GM23248 (cell line): ENCODE measurements at regions not wholly inside any gene's neighbourhood (a gene's known extent, or its start where the extent isn't known, plus 50 kb on each side); places are given as distances from the start of the nearest gene placed in this dataset.

Source experiments
- DNase-seq: peaks from one replicate; pipeline ENCODE4 v3.0.0-alpha.2; 2015
- H2AFZ ChIP-seq: fragments of 200-600 bp; sonication (generic); 2 replicates; pipeline ENCODE4 v1.6.1; 2016; ENCODE audit warnings: antibody characterized with exemption
- H3F3A ChIP-seq: fragments of 200-600 bp; sonication (generic); 2 replicates; pipeline ENCODE4 v1.6.1; 2016; ENCODE audit warnings: mild to moderate bottlenecking, antibody characterized with exemption, mixed run types; ENCODE audit not compliant: insufficient read depth
- H3K27ac ChIP-seq: fragments of 200-600 bp; sonication (generic); 2 replicates; pipeline ENCODE4 v1.5.1; 2016; ENCODE audit warnings: mild to moderate bottlenecking
- H3K27me3 ChIP-seq: fragments of 200-600 bp; sonication (generic); replicated peaks from 2 replicates; pipeline ENCODE4 v1.6.1; 2016; ENCODE audit warnings: mild to moderate bottlenecking; ENCODE audit not compliant: insufficient read depth
- H3K36me3 ChIP-seq: fragments of 200-600 bp; sonication (generic); 2 replicates; pipeline ENCODE4 v1.6.1; 2016; ENCODE audit warnings: low read depth, mild to moderate bottlenecking
- H3K4me1 ChIP-seq: fragments of 200-600 bp; sonication (generic); 2 replicates; pipeline ENCODE4 v1.6.1; 2016; ENCODE audit warnings: mild to moderate bottlenecking; ENCODE audit not compliant: insufficient read depth
- H3K4me2 ChIP-seq: fragments of 200-600 bp; sonication (generic); one replicate; pipeline ENCODE4 v1.6.1; 2016; ENCODE audit warnings: mild to moderate bottlenecking; ENCODE audit not compliant: unreplicated experiment
- H3K4me3 ChIP-seq: fragments of 200-600 bp; sonication (generic); 2 replicates; pipeline ENCODE4 v1.5.1; 2016; ENCODE audit warnings: mild to moderate bottlenecking
- H3K79me2 ChIP-seq: fragments of 200-600 bp; sonication (generic); 2 replicates; pipeline ENCODE4 v1.6.1; 2016; ENCODE audit warnings: mild to moderate bottlenecking; ENCODE audit not compliant: insufficient read depth
- H3K9ac ChIP-seq: fragments of 200-600 bp; sonication (generic); 2 replicates; pipeline ENCODE4 v1.6.1; 2016; ENCODE audit warnings: mild to moderate bottlenecking
- H3K9me2 ChIP-seq: fragments of 200-600 bp; sonication (generic); 2 replicates; pipeline ENCODE4 v1.6.1; 2016; ENCODE audit warnings: mixed run types, mild to moderate bottlenecking, moderate library complexity; ENCODE audit not compliant: insufficient read depth
- H3K9me3 ChIP-seq: fragments of 200-600 bp; sonication (generic); one replicate; pipeline ENCODE4 v1.6.1; 2017; ENCODE audit warnings: low read depth
- H4K20me1 ChIP-seq: fragments of 200-600 bp; sonication (generic); 2 replicates; pipeline ENCODE4 v1.6.0; 2016; ENCODE audit not compliant: insufficient read depth
- EZH2 ChIP-seq: fragments of 200-600 bp; sonication (generic); IDR thresholded peaks from 2 replicates; pipeline ENCODE4 v1.6.1; 2018; ENCODE audit warnings: antibody characterized with exemption, mild to moderate bottlenecking; ENCODE audit not compliant: insufficient read depth, poor library complexity, severe bottlenecking
- EZH2phosphoT487 ChIP-seq: fragments of 200-600 bp; sonication (generic); IDR thresholded peaks from 2 replicates; pipeline ENCODE4 v1.6.1; 2018; ENCODE audit warnings: antibody characterized with exemption, moderate library complexity, mild to moderate bottlenecking, low read depth; ENCODE audit not compliant: insufficient read depth
- WGBS, 2 experiments: methylation state at CpG; one replicate each; pipeline ENCODE4 v1.1.6; 2015 to 2017; ENCODE audit warnings: low lambda C conversion rate in 2 of 2, low coverage in 1 of 2; ENCODE audit errors: missing lambda C conversion rate in 2 of 2; 5-methylcytosine and 5-hydroxymethylcytosine counted together
- in situ Hi-C: fragments of 300-500 bp; cut with MboI; formaldehyde crosslinking; loops from 2 replicates; pipeline ENCODE4 v1.15.0; 2020

DNA sequence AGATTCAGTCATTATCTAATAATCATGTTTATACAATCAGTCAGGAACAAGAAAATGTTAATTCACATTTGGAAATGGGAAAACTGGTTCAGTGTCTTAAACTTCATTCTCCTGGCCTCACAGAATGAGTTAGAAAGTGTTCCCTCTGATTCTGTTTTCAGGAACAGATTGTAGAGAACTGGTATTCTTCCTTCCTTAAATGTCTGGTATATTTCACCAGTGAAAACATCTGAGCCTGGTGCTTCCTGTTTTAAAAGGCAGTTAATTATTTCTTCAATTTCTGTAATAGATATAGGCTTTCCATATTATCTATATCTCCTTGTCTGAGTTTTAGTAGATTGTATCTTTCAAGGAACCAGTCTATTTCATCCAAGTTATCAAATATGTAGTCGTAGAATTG, 97.1 kb upstream of the TMEM168 start:
- Histone ChIP-seq H3K79me2 (peaks cover 94% of the 10 kb centered on the region), H2AFZ (no peak overlapping the region), H3K27ac (no peak overlapping the region), H3K36me3 (peaks cover 16% of the 10 kb centered on the region; the same call in 1 of the 2 replicates), H3K9me3 (no peaks in the 10 kb centered on the region), H3K4me1 (peaks cover 9% of the 10 kb centered on the region; the same call in 1 of the 2 replicates), H3K4me2 (no peak overlapping the region), H3F3A (no peaks in the 10 kb centered on the region), H4K20me1 (no peaks in the 10 kb centered on the region), H3K27me3 (no peaks in the 10 kb centered on the region), H3K9me2 (no peaks in the 10 kb centered on the region), H3K9ac (no peak overlapping the region), H3K4me3 (no peak overlapping the region)
- TF ChIP-seq EZH2 (no peak), EZH2phosphoT487 (no peak)
- DNase-seq: no peak
- in situ Hi-C loops: loop anchor here (25.0 kb wide), 1 partner anchor 350 kb away; no protein-coding TSS in a partner anchor
- WGBS, 2 experiments: 96% methylated on average over 1 of the region's 1 CpG

DNA sequence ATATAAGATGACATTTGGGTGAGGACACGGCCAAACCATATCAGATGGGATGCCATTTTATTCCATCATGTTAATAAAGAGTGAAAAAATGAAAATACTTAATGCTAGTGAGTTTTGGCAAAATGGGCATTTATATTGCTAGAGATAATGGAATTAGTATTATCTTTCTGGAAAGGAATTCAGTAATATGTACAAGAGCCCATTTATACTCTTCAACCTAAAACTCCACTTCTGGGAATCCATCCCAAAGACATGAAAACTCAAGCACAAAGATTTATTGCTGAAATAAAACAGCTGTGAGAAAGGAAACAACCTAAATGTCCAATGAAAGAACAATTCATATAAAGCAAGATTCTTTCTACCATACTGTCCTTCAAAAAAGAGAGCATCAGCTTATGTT, 96.0 kb upstream of the TMEM168 start:
- Histone ChIP-seq H3K9me2 (no peaks in the 10 kb centered on the region), H3K27me3 (no peaks in the 10 kb centered on the region), H3F3A (no peaks in the 10 kb centered on the region), H3K9me3 (no peaks in the 10 kb centered on the region), H3K4me3 (no peak overlapping the region), H3K27ac (no peak overlapping the region), H3K79me2 (peaks cover 94% of the 10 kb centered on the region), H3K4me1 (peaks cover 9% of the 10 kb centered on the region; the same call in 1 of the 2 replicates), H3K36me3 (peaks cover 16% of the 10 kb centered on the region; the same call in 1 of the 2 replicates), H2AFZ (no peak overlapping the region), H3K4me2 (no peak overlapping the region), H3K9ac (no peak overlapping the region), H4K20me1 (no peaks in the 10 kb centered on the region)
- TF ChIP-seq EZH2phosphoT487 (no peak), EZH2 (no peak)
- DNase-seq: no peak
- in situ Hi-C loops: loop anchor here (25.0 kb wide), 1 partner anchor 349 kb away; no protein-coding TSS in a partner anchor
- WGBS, 2 experiments: 100% methylated on average over 1 of the region's 1 CpG

DNA sequence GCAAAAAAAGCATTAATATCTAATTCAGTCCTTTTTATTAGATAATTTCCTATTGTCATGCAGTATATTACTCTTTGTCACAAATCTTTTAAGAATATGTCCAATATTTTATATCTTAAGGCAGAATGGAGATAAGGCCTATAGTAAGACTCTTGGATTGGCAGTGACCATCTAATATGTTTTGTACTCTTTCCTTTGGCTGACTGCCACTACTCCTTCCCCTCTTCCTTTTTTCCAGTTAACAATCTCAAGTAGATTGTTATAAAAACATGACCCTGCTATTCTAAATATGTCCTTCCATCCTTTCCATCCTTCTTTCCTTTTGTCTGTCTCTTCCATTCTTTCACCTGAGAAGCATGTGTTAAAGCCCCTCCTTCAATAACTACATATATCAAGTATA, 92.8 kb upstream of the TMEM168 start:
- no peak overlapping the region for H3K4me2 ChIP-seq
- no peaks in the 10 kb centered on the region; the same call in 1 of the 2 replicates for H4K20me1 ChIP-seq
- H2AFZ ChIP-seq: no peak overlapping the region
- H3K9ac ChIP-seq: no peak overlapping the region
- peaks cover 94% of the 10 kb centered on the region for H3K79me2 ChIP-seq
- no peaks in the 10 kb centered on the region for H3K27me3 ChIP-seq
- no peak overlapping the region for H3K4me3 ChIP-seq
- peaks cover 27% of the 10 kb centered on the region for H3K4me1 ChIP-seq
- H3F3A ChIP-seq: peaks cover 12% of the 10 kb centered on the region
- no peak for DNase-seq
- H3K9me2 ChIP-seq: no peaks in the 10 kb centered on the region
- H3K9me3 ChIP-seq: no peaks in the 10 kb centered on the region
- in situ Hi-C loops: loop anchor here (25.0 kb wide), 1 partner anchor 346 kb away; no protein-coding TSS in a partner anchor
- no peak overlapping the region for H3K27ac ChIP-seq
- TF ChIP-seq EZH2phosphoT487 (no peak), EZH2 (no peak)
- H3K36me3 ChIP-seq: peaks cover 9% of the 10 kb centered on the region; the same call in 1 of the 2 replicates

DNA sequence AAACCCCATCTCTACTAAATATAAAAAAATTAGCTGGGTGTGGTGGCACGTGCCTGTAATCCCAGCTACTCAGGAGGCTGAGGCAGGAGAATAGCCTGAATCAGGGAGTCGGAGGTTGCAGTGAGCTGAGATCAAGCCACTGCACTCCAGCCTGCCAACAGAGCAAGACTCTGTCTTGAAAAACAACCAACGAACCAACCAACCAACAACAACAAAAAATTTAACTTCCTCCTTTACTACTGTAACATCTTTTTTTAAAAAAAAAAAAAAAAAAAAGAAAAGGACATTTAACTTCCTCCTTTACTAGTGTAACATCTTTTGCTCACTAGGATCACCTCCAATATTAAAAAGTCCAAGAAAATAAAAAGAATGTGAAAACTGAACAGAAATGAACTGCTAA, 92.3 kb upstream of the TMEM168 start:
- H3K36me3 ChIP-seq: peaks cover 7% of the 10 kb centered on the region; the same call in 1 of the 2 replicates
- peaks cover 17% of the 10 kb centered on the region for H3F3A ChIP-seq
- peaks cover 31% of the 10 kb centered on the region for H3K4me1 ChIP-seq
- no peak overlapping the region for H3K27ac ChIP-seq
- H4K20me1 ChIP-seq: no peaks in the 10 kb centered on the region; the same call in 1 of the 2 replicates
- 78% methylated on average over 3 of the region's 3 CpGs for WGBS, 2 experiments
- no peak overlapping the region for H3K4me2 ChIP-seq
- TF ChIP-seq EZH2phosphoT487 (no peak), EZH2 (no peak)
- no peak overlapping the region for H3K4me3 ChIP-seq
- H3K9ac ChIP-seq: no peak overlapping the region
- H2AFZ ChIP-seq: no peak overlapping the region
- in situ Hi-C loops: loop anchor here (25.0 kb wide), 1 partner anchor 345 kb away; no protein-coding TSS in a partner anchor
- peaks cover 89% of the 10 kb centered on the region for H3K79me2 ChIP-seq
- DNase-seq: no peak
- no peaks in the 10 kb centered on the region for H3K27me3 ChIP-seq
- no peaks in the 10 kb centered on the region for H3K9me2 ChIP-seq
- H3K9me3 ChIP-seq: no peaks in the 10 kb centered on the region

DNA sequence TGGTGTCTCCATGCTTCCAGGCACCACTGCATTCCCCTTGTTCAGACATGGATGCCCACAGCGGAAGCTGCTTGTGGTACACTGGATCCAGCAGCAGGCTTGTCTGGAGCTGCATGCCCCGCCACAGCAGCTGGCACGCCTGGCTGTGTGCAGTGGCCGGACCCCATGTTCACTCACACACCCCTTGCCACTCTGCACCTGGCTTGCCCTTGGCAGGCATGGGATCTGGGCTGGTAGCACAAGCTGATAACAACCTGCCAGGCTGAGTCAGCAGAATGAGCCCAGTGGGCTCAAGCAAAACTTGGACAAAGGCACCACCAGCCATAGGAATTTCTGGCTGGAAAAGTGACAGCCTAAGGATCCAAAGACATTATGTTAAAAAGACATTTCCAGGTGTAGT, 91.8 kb upstream of the TMEM168 start:
- Histone ChIP-seq H3K9me3 (no peaks in the 10 kb centered on the region), H3K4me3 (no peak overlapping the region), H3K79me2 (peaks cover 86% of the 10 kb centered on the region), H3F3A (peaks cover 21% of the 10 kb centered on the region), H3K27ac (no peak overlapping the region), H4K20me1 (no peaks in the 10 kb centered on the region; the same call in 1 of the 2 replicates), H2AFZ (no peak overlapping the region), H3K4me1 (peaks cover 36% of the 10 kb centered on the region), H3K27me3 (no peaks in the 10 kb centered on the region), H3K36me3 (peaks cover 12% of the 10 kb centered on the region; the same call in 1 of the 2 replicates), H3K4me2 (no peak overlapping the region), H3K9ac (no peak overlapping the region), H3K9me2 (no peaks in the 10 kb centered on the region)
- in situ Hi-C loops: loop anchor here (25.0 kb wide), 1 partner anchor 345 kb away; no protein-coding TSS in a partner anchor
- TF ChIP-seq EZH2 (no peak), EZH2phosphoT487 (no peak)
- DNase-seq: no peak
- 97% methylated on average over 4 of the region's 4 CpGs for WGBS, 2 experiments
